Gastroesophageal sphincter (tissue), 3 donors: ENCODE measurements at regions not wholly inside any gene's neighbourhood (a gene's known extent, or its start where the extent isn't known, plus 50 kb on each side); places are given as distances from the start of the nearest gene placed in this dataset.

Experiments used
- CTCF ChIP-seq, 4 experiments: fragments of 200-600 bp in 2 of 4; fragments of 450-650 bp in 2 of 4; sonication (generic) in 1 of 4; IDR thresholded peaks; one replicate each; pipeline ENCODE4 v1.5.1; 2017 to 2019; ENCODE audit warnings: antibody characterized with exemption in 4 of 4, mild to moderate bottlenecking in 2 of 4, moderate library complexity in 2 of 4
- EP300 ChIP-seq: sonication (generic); formaldehyde crosslinking; IDR thresholded peaks from one replicate; pipeline ENCODE4 v1.6.1; 2017; ENCODE audit warnings: antibody characterized with exemption, mild to moderate bottlenecking
- POLR2A ChIP-seq, 2 donors: fragments of 450-650 bp; IDR thresholded peaks; one replicate each; pipeline ENCODE4 v1.6.1; 2017; ENCODE audit warnings: antibody characterized with exemption in 2 of 2, mild to moderate bottlenecking in 2 of 2, moderate library complexity in 1 of 2
- POLR2AphosphoS5 ChIP-seq: sonication (generic); formaldehyde crosslinking; IDR thresholded peaks from one replicate; pipeline ENCODE4 v1.6.1; 2017; ENCODE audit warnings: antibody characterized with exemption

- TF ChIP-seq POLR2A (IDR thresholded peaks at IDR 0.05) (no peak), CTCF (IDR thresholded peaks at IDR 0.05) (no peak), POLR2AphosphoS5 (no peak), EP300 (no peak)
These were observed 97.4 kb upstream of the ID2 start for GRCh38 chr2:8584174-8585066.
